Endodermal cell (in vitro differentiated cells): ENCODE measurements at regions not wholly inside any gene's neighbourhood (a gene's known extent, or its start where the extent isn't known, plus 50 kb on each side); places are given as distances from the start of the nearest gene placed in this dataset.

Experiments
- DNase-seq: peaks from one replicate; pipeline ENCODE4 v3.0.0-alpha.2; 2017
- H3K27ac ChIP-seq: 2 replicates; pipeline ENCODE4 v1.5.1; 2013; ENCODE audit warnings: mild to moderate bottlenecking, low read depth, low read length, moderate library complexity
- H3K27me3 ChIP-seq: 2 replicates; pipeline ENCODE4 v1.6.1; 2013; ENCODE audit warnings: mild to moderate bottlenecking, low read length, moderate library complexity; ENCODE audit not compliant: insufficient read depth, control insufficient read depth, poor library complexity, severe bottlenecking
- H3K36me3 ChIP-seq: 2 replicates; pipeline ENCODE4 v1.7.0; 2013; ENCODE audit warnings: mild to moderate bottlenecking, low read length, moderate library complexity; ENCODE audit not compliant: control insufficient read depth, insufficient read depth
- H3K4me1 ChIP-seq: one replicate; pipeline ENCODE4 v1.7.0; 2013; ENCODE audit warnings: low read length; ENCODE audit not compliant: control insufficient read depth, insufficient read depth
- H3K4me3 ChIP-seq: 2 replicates; pipeline ENCODE4 v1.5.1; 2013; ENCODE audit warnings: mild to moderate bottlenecking, low read length, moderate library complexity
- H3K9ac ChIP-seq: 2 replicates; pipeline ENCODE4 v1.6.1; 2013; ENCODE audit warnings: mild to moderate bottlenecking, low read length, moderate library complexity; ENCODE audit not compliant: poor library complexity, severe bottlenecking; ENCODE audit errors: extremely low read depth
- H3K9me3 ChIP-seq: 2 replicates; pipeline ENCODE4 v1.6.1; 2013; ENCODE audit warnings: mild to moderate bottlenecking, low read length, moderate library complexity; ENCODE audit not compliant: control insufficient read depth
- H3K27ac Mint-ChIP-seq: 2 replicates; pipeline ENCODE4 v1.8.0; 2020; ENCODE audit warnings: mixed read lengths
- H3K27me3 Mint-ChIP-seq: 2 replicates; pipeline ENCODE4 v1.8.0; 2021; ENCODE audit warnings: mild to moderate bottlenecking, mixed read lengths; ENCODE audit not compliant: insufficient read depth
- H3K36me3 Mint-ChIP-seq: 2 replicates; pipeline ENCODE4 v1.8.0; 2020; ENCODE audit warnings: low read depth, mixed read lengths
- H3K4me1 Mint-ChIP-seq: 2 replicates; pipeline ENCODE4 v1.8.0; 2020; ENCODE audit warnings: mixed read lengths
- H3K4me3 Mint-ChIP-seq: 2 replicates; pipeline ENCODE4 v1.8.0; 2020; ENCODE audit warnings: mild to moderate bottlenecking, moderate library complexity, mixed read lengths
- H3K9me3 Mint-ChIP-seq: 2 replicates; pipeline ENCODE4 v1.8.0; 2020; ENCODE audit warnings: mild to moderate bottlenecking, mixed read lengths
- WGBS, 2 experiments: methylation state at CpG; one replicate each; pipeline versions ENCODE4 v1.1.5 to v1.1.7; 2013; ENCODE audit warnings: missing lambda C conversion rate in 2 of 2, mixed read lengths in 1 of 2; ENCODE audit not compliant: insufficient coverage in 1 of 2, insufficient read length in 1 of 2; 5-methylcytosine and 5-hydroxymethylcytosine counted together
- TF ChIP-seq, protein P1 (sequence below): fragments of 200-600 bp; sonication (generic); conservative IDR thresholded peaks from 2 replicates; pipeline ENCODE4 v1.5.0; 2021; ENCODE audit warnings: antibody characterized with exemption, mild to moderate bottlenecking

DNA sequence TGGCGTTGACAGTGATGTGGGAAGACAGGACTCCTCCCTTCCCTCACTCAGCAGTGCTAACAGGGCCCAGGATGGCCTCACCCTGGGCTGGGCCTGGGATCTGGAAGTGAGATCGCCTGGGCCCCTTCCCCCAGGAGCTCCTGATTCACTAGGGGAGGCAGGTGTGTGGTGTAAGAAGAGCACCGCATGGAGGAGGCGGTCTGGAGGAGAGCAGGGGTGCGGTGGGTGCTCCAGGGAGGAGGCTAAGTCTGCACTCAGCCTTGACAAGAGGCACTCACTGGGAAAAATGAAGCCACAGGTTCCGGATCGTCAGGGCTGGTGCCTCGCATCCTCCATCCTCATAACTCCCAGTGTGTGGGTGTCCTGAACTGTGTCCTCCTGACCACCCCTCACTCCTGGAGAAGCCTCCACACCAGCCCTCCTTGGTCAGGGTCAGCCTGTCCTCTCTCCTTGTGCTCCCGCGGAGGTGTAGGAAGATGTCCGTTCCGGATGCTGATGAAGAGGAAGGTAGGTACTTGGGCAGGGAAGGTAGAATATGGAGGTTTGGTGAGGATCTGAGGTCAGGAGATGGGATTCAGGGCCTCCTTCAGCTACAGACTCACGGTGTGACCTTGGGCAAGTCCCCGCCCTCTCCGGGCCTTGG lies 142.1 kb upstream of the WNT4 start:
- Mint-ChIP-seq H3K4me3 (no peak overlapping the region), H3K4me1 (no peaks in the 10 kb centered on the region), H3K9me3 (peaks cover 3% of the 10 kb centered on the region), H3K36me3 (no peaks in the 10 kb centered on the region), H3K27me3 (peaks cover 9% of the 10 kb centered on the region), H3K27ac (no peak overlapping the region)
- no peak overlapping the region for H3K27ac ChIP-seq
- WGBS, 2 experiments, result 94 to 97% methylated on average over 11 to 15 of the region's 15 CpGs
- TF ChIP-seq, protein P1, sequence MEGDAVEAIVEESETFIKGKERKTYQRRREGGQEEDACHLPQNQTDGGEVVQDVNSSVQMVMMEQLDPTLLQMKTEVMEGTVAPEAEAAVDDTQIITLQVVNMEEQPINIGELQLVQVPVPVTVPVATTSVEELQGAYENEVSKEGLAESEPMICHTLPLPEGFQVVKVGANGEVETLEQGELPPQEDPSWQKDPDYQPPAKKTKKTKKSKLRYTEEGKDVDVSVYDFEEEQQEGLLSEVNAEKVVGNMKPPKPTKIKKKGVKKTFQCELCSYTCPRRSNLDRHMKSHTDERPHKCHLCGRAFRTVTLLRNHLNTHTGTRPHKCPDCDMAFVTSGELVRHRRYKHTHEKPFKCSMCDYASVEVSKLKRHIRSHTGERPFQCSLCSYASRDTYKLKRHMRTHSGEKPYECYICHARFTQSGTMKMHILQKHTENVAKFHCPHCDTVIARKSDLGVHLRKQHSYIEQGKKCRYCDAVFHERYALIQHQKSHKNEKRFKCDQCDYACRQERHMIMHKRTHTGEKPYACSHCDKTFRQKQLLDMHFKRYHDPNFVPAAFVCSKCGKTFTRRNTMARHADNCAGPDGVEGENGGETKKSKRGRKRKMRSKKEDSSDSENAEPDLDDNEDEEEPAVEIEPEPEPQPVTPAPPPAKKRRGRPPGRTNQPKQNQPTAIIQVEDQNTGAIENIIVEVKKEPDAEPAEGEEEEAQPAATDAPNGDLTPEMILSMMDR, result no peak
- H3K9me3 ChIP-seq, result no peaks in the 10 kb centered on the region
- DNase-seq, result no peak
- no peaks in the 10 kb centered on the region for H3K27me3 ChIP-seq
- no peaks in the 10 kb centered on the region for H3K36me3 ChIP-seq
- H3K4me3 ChIP-seq, result no peak overlapping the region
- peaks cover 4% of the 10 kb centered on the region for H3K4me1 ChIP-seq
- no peak overlapping the region for H3K9ac ChIP-seq

DNA sequence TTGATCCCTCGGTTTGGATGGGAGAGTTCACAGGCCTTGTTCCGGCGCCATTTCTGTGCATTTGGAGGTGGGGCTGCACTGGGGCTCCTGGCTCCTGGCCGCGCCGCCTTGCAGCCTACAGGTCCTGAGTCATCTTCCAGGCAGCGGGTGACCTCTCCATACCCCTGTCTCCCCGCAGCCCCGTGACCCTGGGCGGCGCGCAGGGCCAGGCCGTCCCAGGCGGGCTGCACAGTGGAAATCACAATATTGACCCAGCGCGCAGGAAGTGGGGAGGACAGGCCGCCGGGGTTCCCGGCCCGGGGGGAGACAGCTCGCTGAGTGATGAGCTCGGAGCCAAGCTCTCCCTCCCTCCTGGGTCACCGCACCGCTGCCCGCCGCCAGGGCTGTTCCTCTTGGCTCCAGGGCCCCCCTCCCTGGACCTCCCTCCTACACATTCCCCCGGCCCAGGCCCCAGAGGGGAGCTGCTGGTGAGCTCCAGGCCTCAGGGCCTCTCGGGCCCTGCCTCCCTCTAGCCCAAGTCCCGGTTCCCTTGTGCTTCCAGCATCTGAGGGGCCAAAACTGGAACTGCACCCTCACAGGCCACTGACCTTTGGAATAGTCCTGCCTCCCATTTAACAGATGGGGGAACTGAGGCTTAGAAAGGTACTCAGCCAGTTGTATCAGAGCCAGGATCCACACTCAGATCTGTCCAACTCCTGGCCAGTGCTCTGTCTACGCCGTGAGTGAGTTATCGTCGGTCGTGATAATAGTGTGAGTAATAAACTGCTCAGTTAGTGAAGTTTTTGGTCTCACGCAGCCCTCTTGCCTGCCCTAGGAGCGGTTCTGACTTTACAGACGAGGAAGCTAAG lies 142.9 kb upstream of the WNT4 start:
- Mint-ChIP-seq H3K9me3 (peaks cover under 1% of the 10 kb centered on the region), H3K4me3 (no peak overlapping the region), H3K36me3 (no peaks in the 10 kb centered on the region), H3K4me1 (no peaks in the 10 kb centered on the region), H3K27ac (no peak overlapping the region), H3K27me3 (peaks cover 9% of the 10 kb centered on the region)
- no peak overlapping the region for H3K27ac ChIP-seq
- TF ChIP-seq, protein P1, result no peak
- H3K9ac ChIP-seq, result no peak overlapping the region
- H3K27me3 ChIP-seq, result no peaks in the 10 kb centered on the region
- no peak for DNase-seq
- no peaks in the 10 kb centered on the region for H3K36me3 ChIP-seq
- H3K4me1 ChIP-seq, result peaks cover 4% of the 10 kb centered on the region
- H3K9me3 ChIP-seq, result no peaks in the 10 kb centered on the region
- H3K4me3 ChIP-seq, result no peak overlapping the region
- WGBS, 2 experiments, result 95% methylated on average over 25 to 37 of the region's 37 CpGs

DNA sequence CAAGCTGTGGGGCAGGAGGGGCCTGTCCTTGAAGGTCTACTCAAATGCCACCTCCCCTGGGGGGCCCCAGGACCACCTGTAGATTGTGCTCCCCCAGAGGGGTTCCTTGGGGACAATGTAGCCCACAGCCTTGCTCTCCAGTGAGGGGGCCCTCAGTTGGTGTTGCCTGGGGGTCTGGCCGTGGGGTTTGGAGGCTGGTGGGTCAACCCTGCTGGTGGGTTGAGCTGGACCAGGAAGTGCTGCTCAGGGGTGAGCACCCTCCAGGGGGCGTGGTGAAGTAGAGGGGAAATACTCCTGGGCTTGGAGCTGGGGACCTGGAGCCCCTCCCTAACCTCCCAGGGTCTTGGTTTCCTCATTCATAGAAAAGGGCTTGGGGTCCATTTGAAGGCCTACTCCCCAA lies 143.6 kb upstream of the WNT4 start:
- Mint-ChIP-seq H3K27ac (no peak overlapping the region), H3K4me3 (no peak overlapping the region), H3K9me3 (no peaks in the 10 kb centered on the region), H3K4me1 (no peaks in the 10 kb centered on the region), H3K36me3 (no peaks in the 10 kb centered on the region), H3K27me3 (peaks cover 6% of the 10 kb centered on the region)
- Histone ChIP-seq H3K9ac (no peak overlapping the region), H3K4me3 (no peak overlapping the region), H3K27me3 (no peaks in the 10 kb centered on the region), H3K36me3 (no peaks in the 10 kb centered on the region), H3K4me1 (peaks cover 4% of the 10 kb centered on the region), H3K9me3 (no peaks in the 10 kb centered on the region), H3K27ac (no peak overlapping the region)
- WGBS, 2 experiments, result 84 to 100% methylated on average over 2 of the region's 2 CpGs
- peak; percentile 61 for DNase-seq
- TF ChIP-seq, protein P1, result peak; percentile 52
